HG03439 (cell line): ENCODE measurements at regions not wholly inside any gene's neighbourhood (a gene's known extent, or its start where the extent isn't known, plus 50 kb on each side); places are given as distances from the start of the nearest gene placed in this dataset.
"Not testable (repeated sequence)": the region's sequence is repeated elsewhere in the genome, so short reads cannot be mapped to it uniquely, and the experiment has no call there.

Experiments
- ATAC-seq: cut with Tn5 transposase; IDR thresholded peaks from one replicate; pipeline ENCODE4 v1.9.1; 2021; ENCODE audit warnings: mild to moderate bottlenecking, moderate library complexity; ENCODE audit not compliant: unreplicated experiment

GRCh38 chr2:180840641-180841040, 139.8 kb upstream of the UBE2E3 start:
- no peak for ATAC-seq

GRCh38 chr2:180829836-180830235, 150.6 kb upstream of the UBE2E3 start:
- no peak for ATAC-seq

GRCh38 chr2:180829261-180829660, 151.1 kb upstream of the UBE2E3 start:
- no peak for ATAC-seq

- ATAC-seq = no peak
These were observed 151.6 kb upstream of the UBE2E3 start for GRCh38 chr2:180828756-180829155.

- no peak for ATAC-seq
These were observed 156.8 kb upstream of the UBE2E3 start for GRCh38 chr2:180823546-180824141.

- ATAC-seq = no peak
These were observed 161.3 kb upstream of the UBE2E3 start for GRCh38 chr2:180819106-180819505.

- ATAC-seq = not testable (repeated sequence)
These were observed 161.7 kb upstream of the UBE2E3 start for GRCh38 chr2:180818700-180819099.

- ATAC-seq = no peak
These were observed 181.3 kb upstream of the UBE2E3 start for GRCh38 chr2:180799141-180799540.

GRCh38 chr2:180790891-180791290, 189.5 kb upstream of the UBE2E3 start:
- ATAC-seq = no peak

- no peak for ATAC-seq
These were observed 193.1 kb upstream of the UBE2E3 start for GRCh38 chr2:180787330-180787729.

GRCh38 chr2:180781276-180781675, 199.1 kb upstream of the UBE2E3 start:
- ATAC-seq = no peak

- no peak for ATAC-seq
These were observed 202.1 kb upstream of the UBE2E3 start for GRCh38 chr2:180778291-180778690.

GRCh38 chr2:180776921-180777320, 203.5 kb upstream of the UBE2E3 start:
- no peak for ATAC-seq

- no peak for ATAC-seq
These were observed 204.7 kb upstream of the UBE2E3 start for GRCh38 chr2:180775711-180776110.

- not testable (repeated sequence) for ATAC-seq
These were observed 215.1 kb upstream of the UBE2E3 start for GRCh38 chr2:180765316-180765715.

- no peak for ATAC-seq
These were observed 217.0 kb upstream of the UBE2E3 start for GRCh38 chr2:180763263-180763989.

GRCh38 chr2:180761224-180761623, 219.2 kb upstream of the UBE2E3 start:
- ATAC-seq = no peak

GRCh38 chr2:180759631-180760030, 220.8 kb upstream of the UBE2E3 start:
- ATAC-seq = no peak

GRCh38 chr2:180753809-180754761, 226.3 kb upstream of the UBE2E3 start:
- no peak for ATAC-seq

GRCh38 chr2:180751306-180751920, 229.0 kb upstream of the UBE2E3 start:
- no peak for ATAC-seq

GRCh38 chr2:180747728-180748127, 232.7 kb upstream of the UBE2E3 start:
- no peak for ATAC-seq
